ENCODE measurements at regions not wholly inside any gene's neighbourhood (a gene's known extent, or its start where the extent isn't known, plus 50 kb on each side); places are given as distances from the start of the nearest gene placed in this dataset.
"Not testable (repeated sequence)": the region's sequence is repeated elsewhere in the genome, so short reads cannot be mapped to it uniquely, and the experiment has no call there.

DNA sequence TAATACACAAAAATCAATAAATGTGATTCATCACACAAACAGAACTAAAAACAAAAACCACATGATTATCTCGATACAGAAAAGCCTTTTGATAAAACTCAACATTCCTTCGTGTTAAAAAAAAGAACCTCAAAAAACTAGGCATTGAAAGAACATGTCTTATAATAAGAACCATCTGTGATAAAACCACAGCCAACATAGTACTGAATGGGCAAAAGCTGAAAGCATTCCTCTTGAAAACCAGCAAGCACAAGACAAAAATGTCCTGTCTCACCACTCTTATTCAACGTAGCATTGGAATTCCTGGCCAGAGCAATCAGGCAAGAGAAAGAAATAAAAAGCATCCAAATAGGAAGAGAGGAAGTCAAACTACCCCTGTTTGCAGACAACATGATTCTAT is 49.9 kb upstream of the CROT start:
- TF ChIP-seq, protein P1, sequence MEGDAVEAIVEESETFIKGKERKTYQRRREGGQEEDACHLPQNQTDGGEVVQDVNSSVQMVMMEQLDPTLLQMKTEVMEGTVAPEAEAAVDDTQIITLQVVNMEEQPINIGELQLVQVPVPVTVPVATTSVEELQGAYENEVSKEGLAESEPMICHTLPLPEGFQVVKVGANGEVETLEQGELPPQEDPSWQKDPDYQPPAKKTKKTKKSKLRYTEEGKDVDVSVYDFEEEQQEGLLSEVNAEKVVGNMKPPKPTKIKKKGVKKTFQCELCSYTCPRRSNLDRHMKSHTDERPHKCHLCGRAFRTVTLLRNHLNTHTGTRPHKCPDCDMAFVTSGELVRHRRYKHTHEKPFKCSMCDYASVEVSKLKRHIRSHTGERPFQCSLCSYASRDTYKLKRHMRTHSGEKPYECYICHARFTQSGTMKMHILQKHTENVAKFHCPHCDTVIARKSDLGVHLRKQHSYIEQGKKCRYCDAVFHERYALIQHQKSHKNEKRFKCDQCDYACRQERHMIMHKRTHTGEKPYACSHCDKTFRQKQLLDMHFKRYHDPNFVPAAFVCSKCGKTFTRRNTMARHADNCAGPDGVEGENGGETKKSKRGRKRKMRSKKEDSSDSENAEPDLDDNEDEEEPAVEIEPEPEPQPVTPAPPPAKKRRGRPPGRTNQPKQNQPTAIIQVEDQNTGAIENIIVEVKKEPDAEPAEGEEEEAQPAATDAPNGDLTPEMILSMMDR (conservative IDR thresholded peaks at IDR 0.05; ENCODE audit: low read depth, low read length), result not testable (repeated sequence)
- TF ChIP-seq EZH2 (IDR thresholded peaks at IDR 0.05; ENCODE audit: borderline replicate concordance, low read depth, low read length, poor library complexity, severe bottlenecking), result not testable (repeated sequence)

Measured in A673 (cell line).